GM21367 (cell line): ENCODE measurements at regions not wholly inside any gene's neighbourhood (a gene's known extent, or its start where the extent isn't known, plus 50 kb on each side); places are given as distances from the start of the nearest gene placed in this dataset.

ENCODE experiments used
- ATAC-seq: cut with Tn5 transposase; IDR thresholded peaks from one replicate; pipeline ENCODE4 v1.9.1; 2021; ENCODE audit not compliant: unreplicated experiment

GRCh38 chr2:5751873-5752482 is 59.8 kb downstream of the SOX11 start:
- no peak for ATAC-seq

GRCh38 chr2:5756272-5756671 is 64.1 kb downstream of the SOX11 start:
- no peak for ATAC-seq

GRCh38 chr2:5758346-5758745 is 66.2 kb downstream of the SOX11 start:
- no peak for ATAC-seq

GRCh38 chr2:5759949-5760348 is 67.8 kb downstream of the SOX11 start:
- ATAC-seq: no peak

- ATAC-seq: no peak
These were observed 71.3 kb downstream of the SOX11 start for GRCh38 chr2:5763531-5763930.

GRCh38 chr2:5764041-5764440 is 71.9 kb downstream of the SOX11 start:
- ATAC-seq: no peak

GRCh38 chr2:5766056-5766455 is 73.9 kb downstream of the SOX11 start:
- ATAC-seq: no peak

GRCh38 chr2:5766561-5766960 is 74.4 kb downstream of the SOX11 start:
- ATAC-seq: no peak

- no peak for ATAC-seq
These were observed 84.9 kb downstream of the SOX11 start for GRCh38 chr2:5777131-5777535.

- no peak for ATAC-seq
These were observed 89.5 kb downstream of the SOX11 start for GRCh38 chr2:5781679-5782078.

- no peak for ATAC-seq
These were observed 89.9 kb downstream of the SOX11 start for GRCh38 chr2:5782103-5782502.

- ATAC-seq: no peak
These were observed 96.3 kb downstream of the SOX11 start for GRCh38 chr2:5788447-5788846.

GRCh38 chr2:5791371-5791770 is 99.2 kb downstream of the SOX11 start:
- no peak for ATAC-seq

- no peak for ATAC-seq
These were observed 101.8 kb downstream of the SOX11 start for GRCh38 chr2:5794012-5794411.

- ATAC-seq: no peak
These were observed 105.9 kb downstream of the SOX11 start for GRCh38 chr2:5798084-5798483.

- no peak for ATAC-seq
These were observed 107.2 kb downstream of the SOX11 start for GRCh38 chr2:5799348-5799747.

- no peak for ATAC-seq
These were observed 111.4 kb downstream of the SOX11 start for GRCh38 chr2:5803547-5803946.

GRCh38 chr2:5818961-5819600 is 126.9 kb downstream of the SOX11 start:
- no peak for ATAC-seq

- no peak for ATAC-seq
These were observed 131.9 kb downstream of the SOX11 start for GRCh38 chr2:5824126-5824525.

GRCh38 chr2:5825686-5826085 is 133.5 kb downstream of the SOX11 start:
- ATAC-seq: no peak

- no peak for ATAC-seq
These were observed 134.9 kb downstream of the SOX11 start for GRCh38 chr2:5826979-5827655.

- ATAC-seq: no peak
These were observed 142.3 kb downstream of the SOX11 start for GRCh38 chr2:5834501-5834900.
